Skin epidermis (tissue), 12 donors: ENCODE measurements at regions not wholly inside any gene's neighbourhood (a gene's known extent, or its start where the extent isn't known, plus 50 kb on each side); places are given as distances from the start of the nearest gene placed in this dataset.
A peak's percentile ranks its signal among the peaks of the same experiment; 100 is the strongest.

Source experiments
- H3K27ac ChIP-seq, 21 experiments: fragments of 200-600 bp; sonication (generic) in 11 of 21; one replicate each; pipeline ENCODE4 v1.5.0; 2020; ENCODE audit warnings: mild to moderate bottlenecking in 3 of 21, inconsistent platforms in 2 of 21, moderate library complexity in 2 of 21
- H3K4me3 ChIP-seq, 7 experiments: fragments of 200-600 bp; sonication (generic) in 2 of 7; one replicate each; pipeline ENCODE4 v1.5.0; 2020; ENCODE audit warnings: inconsistent platforms in 2 of 7, mild to moderate bottlenecking in 2 of 7, moderate library complexity in 1 of 7

- Histone ChIP-seq H3K27ac (no peak overlapping the region), H3K4me3 (no peak overlapping the region)
Observed at GRCh38 chr2:188091220-188091619, 200.5 kb upstream of the GULP1 start.

GRCh38 chr2:188092734-188093133, 198.9 kb upstream of the GULP1 start:
- Histone ChIP-seq H3K27ac (no peak overlapping the region), H3K4me3 (no peak overlapping the region)

- no peak overlapping the region for H3K4me3 ChIP-seq
Observed at GRCh38 chr2:188096910-188097309, 194.8 kb upstream of the GULP1 start.

GRCh38 chr2:188102881-188103280, 188.8 kb upstream of the GULP1 start:
- Histone ChIP-seq H3K4me3 (no peak overlapping the region), H3K27ac (no peak overlapping the region)

More at GRCh38 chr2:188096910-188097309, 194.8 kb upstream of the GULP1 start:
- no peak overlapping the region for H3K27ac ChIP-seq

- Histone ChIP-seq H3K4me3 (no peak overlapping the region), H3K27ac (no peak overlapping the region)
Observed at GRCh38 chr2:188114014-188114413, 177.7 kb upstream of the GULP1 start.

- Histone ChIP-seq H3K4me3 (no peak overlapping the region), H3K27ac (no peak overlapping the region)
Observed at GRCh38 chr2:188117706-188118105, 174.0 kb upstream of the GULP1 start.

- Histone ChIP-seq H3K4me3 (no peak overlapping the region), H3K27ac (no peak overlapping the region)
Observed at GRCh38 chr2:188118431-188118830, 173.2 kb upstream of the GULP1 start.

- Histone ChIP-seq H3K27ac (peak overlapping the region in 1 of 21 experiments; percentile 1), H3K4me3 (no peak overlapping the region)
Observed at GRCh38 chr2:188119112-188119838, 172.4 kb upstream of the GULP1 start.

GRCh38 chr2:188122985-188123384, 168.7 kb upstream of the GULP1 start:
- Histone ChIP-seq H3K4me3 (no peak overlapping the region), H3K27ac (no peak overlapping the region)

- no peak overlapping the region for H3K4me3 ChIP-seq
- no peak overlapping the region for H3K27ac ChIP-seq
Observed at GRCh38 chr2:188129677-188130076, 162.0 kb upstream of the GULP1 start.

GRCh38 chr2:188130317-188130716, 161.4 kb upstream of the GULP1 start:
- no peak overlapping the region for H3K27ac ChIP-seq
- no peak overlapping the region for H3K4me3 ChIP-seq

GRCh38 chr2:188131281-188131680, 160.4 kb upstream of the GULP1 start:
- H3K4me3 ChIP-seq: no peak overlapping the region

GRCh38 chr2:188132385-188132784, 159.3 kb upstream of the GULP1 start:
- H3K27ac ChIP-seq: no peak overlapping the region
- no peak overlapping the region for H3K4me3 ChIP-seq

More at GRCh38 chr2:188131281-188131680, 160.4 kb upstream of the GULP1 start:
- no peak overlapping the region for H3K27ac ChIP-seq

- no peak overlapping the region for H3K27ac ChIP-seq
- no peak overlapping the region for H3K4me3 ChIP-seq
Observed at GRCh38 chr2:188134241-188134640, 157.4 kb upstream of the GULP1 start.

- Histone ChIP-seq H3K27ac (no peak overlapping the region), H3K4me3 (no peak overlapping the region)
Observed at GRCh38 chr2:188138313-188138712, 153.4 kb upstream of the GULP1 start.

GRCh38 chr2:188142088-188142487, 149.6 kb upstream of the GULP1 start:
- Histone ChIP-seq H3K4me3 (no peak overlapping the region), H3K27ac (peak overlapping the region in 1 of 21 experiments; percentile 14)

GRCh38 chr2:188142636-188143295, 148.9 kb upstream of the GULP1 start:
- H3K27ac ChIP-seq: no peak overlapping the region
- no peak overlapping the region for H3K4me3 ChIP-seq

GRCh38 chr2:188145885-188146284, 145.8 kb upstream of the GULP1 start:
- Histone ChIP-seq H3K27ac (no peak overlapping the region), H3K4me3 (no peak overlapping the region)

- no peak overlapping the region for H3K4me3 ChIP-seq
- H3K27ac ChIP-seq: no peak overlapping the region
Observed at GRCh38 chr2:188146888-188147287, 144.8 kb upstream of the GULP1 start.

GRCh38 chr2:188151670-188152069, 140.0 kb upstream of the GULP1 start:
- H3K27ac ChIP-seq: no peak overlapping the region
- no peak overlapping the region for H3K4me3 ChIP-seq

- H3K4me3 ChIP-seq: no peak overlapping the region
- H3K27ac ChIP-seq: no peak overlapping the region
Observed at GRCh38 chr2:188158337-188159100, 133.2 kb upstream of the GULP1 start.
